Right lobe of liver (tissue), 4 donors: ENCODE measurements at regions not wholly inside any gene's neighbourhood (a gene's known extent, or its start where the extent isn't known, plus 50 kb on each side); places are given as distances from the start of the nearest gene placed in this dataset.

Experiments
- CTCF ChIP-seq, 4 donors: fragments of 200-600 bp in 3 of 4; fragments of 450-650 bp in 1 of 4; IDR thresholded peaks; one replicate each; pipeline versions ENCODE4 v1.5.1 to v1.8.0; 2016 to 2022; ENCODE audit warnings: antibody characterized with exemption in 4 of 4, mild to moderate bottlenecking in 2 of 4
- POLR2A ChIP-seq: fragments of 450-650 bp; IDR thresholded peaks from one replicate; pipeline ENCODE4 v1.6.1; 2017; ENCODE audit warnings: antibody characterized with exemption, mild to moderate bottlenecking
- donor health status: DM: no; HTN: no; CAD: no.
- donor health status: DM: no; HTN: no; CAD: no.
- donor health status: DM: no; HTN: yes; CAD: no.

- TF ChIP-seq CTCF (IDR thresholded peaks at IDR 0.05) (no peak), POLR2A (no peak)
Observed at GRCh38 chr12:78494911-78495310, 369.7 kb upstream of the SYT1 start.
